Omental fat pad (tissue), 3 donors: ENCODE measurements at regions not wholly inside any gene's neighbourhood (a gene's known extent, or its start where the extent isn't known, plus 50 kb on each side); places are given as distances from the start of the nearest gene placed in this dataset.
A peak's percentile ranks its signal among the peaks of the same experiment; 100 is the strongest.

Source experiments
- ATAC-seq: fragments of 150-250 bp; one replicate; pipeline ENCODE4 v1.9.1; 2016; ENCODE audit warnings: mild to moderate bottlenecking, moderate library complexity; ENCODE audit not compliant: low FRiP score
- DNase-seq: peaks from one replicate; pipeline ENCODE4 v3.0.0-alpha.2; 2019; ENCODE audit warnings: low spot score
- TF ChIP-seq, protein P1 (sequence below), 3 donors: fragments of 450-650 bp; IDR thresholded peaks; one replicate each; pipeline ENCODE4 v1.5.1; 2016 to 2017; ENCODE audit warnings: antibody characterized with exemption in 3 of 3, mild to moderate bottlenecking in 3 of 3, moderate library complexity in 2 of 3

GRCh38 chr3:139117136-139117675 is 72.5 kb upstream of the PRR23C start:
- no peak for ATAC-seq
- TF ChIP-seq, protein P1, sequence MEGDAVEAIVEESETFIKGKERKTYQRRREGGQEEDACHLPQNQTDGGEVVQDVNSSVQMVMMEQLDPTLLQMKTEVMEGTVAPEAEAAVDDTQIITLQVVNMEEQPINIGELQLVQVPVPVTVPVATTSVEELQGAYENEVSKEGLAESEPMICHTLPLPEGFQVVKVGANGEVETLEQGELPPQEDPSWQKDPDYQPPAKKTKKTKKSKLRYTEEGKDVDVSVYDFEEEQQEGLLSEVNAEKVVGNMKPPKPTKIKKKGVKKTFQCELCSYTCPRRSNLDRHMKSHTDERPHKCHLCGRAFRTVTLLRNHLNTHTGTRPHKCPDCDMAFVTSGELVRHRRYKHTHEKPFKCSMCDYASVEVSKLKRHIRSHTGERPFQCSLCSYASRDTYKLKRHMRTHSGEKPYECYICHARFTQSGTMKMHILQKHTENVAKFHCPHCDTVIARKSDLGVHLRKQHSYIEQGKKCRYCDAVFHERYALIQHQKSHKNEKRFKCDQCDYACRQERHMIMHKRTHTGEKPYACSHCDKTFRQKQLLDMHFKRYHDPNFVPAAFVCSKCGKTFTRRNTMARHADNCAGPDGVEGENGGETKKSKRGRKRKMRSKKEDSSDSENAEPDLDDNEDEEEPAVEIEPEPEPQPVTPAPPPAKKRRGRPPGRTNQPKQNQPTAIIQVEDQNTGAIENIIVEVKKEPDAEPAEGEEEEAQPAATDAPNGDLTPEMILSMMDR (IDR thresholded peaks at IDR 0.05), result no peak
- DNase-seq, result no peak

DNA sequence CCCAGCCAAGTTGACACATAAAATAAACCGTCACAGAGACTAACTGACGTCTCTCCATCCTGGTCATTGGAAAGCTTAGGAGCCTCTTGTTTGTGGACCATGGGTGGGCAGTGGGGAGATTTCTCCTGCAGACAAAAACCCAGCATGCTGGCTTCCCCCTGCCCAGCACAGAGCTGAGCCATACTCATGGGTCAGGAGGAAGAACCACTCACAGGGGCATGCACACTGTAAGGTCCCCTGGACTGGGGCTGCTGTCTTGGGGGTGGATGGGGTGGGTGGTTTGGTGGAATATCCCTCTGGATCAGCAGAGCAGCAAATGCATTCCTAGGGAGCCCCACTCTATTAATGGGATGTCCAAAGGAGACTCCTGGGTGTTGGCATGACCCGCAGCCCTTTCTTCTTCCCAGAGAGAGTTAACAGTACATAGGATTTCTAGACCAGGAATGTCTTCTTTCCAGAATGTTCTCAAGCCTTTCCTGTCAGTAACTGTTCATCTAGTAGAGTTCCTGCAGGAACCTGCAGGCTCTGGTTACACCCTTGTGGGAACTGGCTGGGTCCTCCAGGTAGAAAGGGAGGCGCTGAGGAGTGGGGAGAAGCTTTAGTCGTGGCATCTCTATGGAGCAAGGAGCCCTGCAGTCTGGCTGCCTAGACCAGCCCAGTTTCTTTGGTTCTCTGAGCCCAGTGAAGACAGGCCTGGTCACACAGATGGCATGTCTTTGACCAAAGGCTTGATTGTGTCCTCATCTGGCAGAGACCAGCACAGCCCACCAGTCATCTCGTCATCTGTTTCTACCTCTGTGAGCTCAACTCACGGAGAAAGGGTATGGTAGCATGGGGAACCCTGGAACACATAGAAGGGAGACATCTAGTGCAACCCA is 73.4 kb upstream of the PRR23C start:
- TF ChIP-seq, protein P1 (IDR thresholded peaks at IDR 0.05), result no peak
- ATAC-seq (no peak), DNase-seq (no peak)

GRCh38 chr3:139118835-139119234 is 74.1 kb upstream of the PRR23C start:
- no peak for ATAC-seq
- no peak for DNase-seq
- TF ChIP-seq, protein P1 (IDR thresholded peaks at IDR 0.05), result no peak

- DNase-seq (no peak), ATAC-seq (no peak)
- TF ChIP-seq, protein P1 (IDR thresholded peaks at IDR 0.05), result no peak
Measured at GRCh38 chr3:139119331-139120025, 74.8 kb upstream of the PRR23C start.

DNA sequence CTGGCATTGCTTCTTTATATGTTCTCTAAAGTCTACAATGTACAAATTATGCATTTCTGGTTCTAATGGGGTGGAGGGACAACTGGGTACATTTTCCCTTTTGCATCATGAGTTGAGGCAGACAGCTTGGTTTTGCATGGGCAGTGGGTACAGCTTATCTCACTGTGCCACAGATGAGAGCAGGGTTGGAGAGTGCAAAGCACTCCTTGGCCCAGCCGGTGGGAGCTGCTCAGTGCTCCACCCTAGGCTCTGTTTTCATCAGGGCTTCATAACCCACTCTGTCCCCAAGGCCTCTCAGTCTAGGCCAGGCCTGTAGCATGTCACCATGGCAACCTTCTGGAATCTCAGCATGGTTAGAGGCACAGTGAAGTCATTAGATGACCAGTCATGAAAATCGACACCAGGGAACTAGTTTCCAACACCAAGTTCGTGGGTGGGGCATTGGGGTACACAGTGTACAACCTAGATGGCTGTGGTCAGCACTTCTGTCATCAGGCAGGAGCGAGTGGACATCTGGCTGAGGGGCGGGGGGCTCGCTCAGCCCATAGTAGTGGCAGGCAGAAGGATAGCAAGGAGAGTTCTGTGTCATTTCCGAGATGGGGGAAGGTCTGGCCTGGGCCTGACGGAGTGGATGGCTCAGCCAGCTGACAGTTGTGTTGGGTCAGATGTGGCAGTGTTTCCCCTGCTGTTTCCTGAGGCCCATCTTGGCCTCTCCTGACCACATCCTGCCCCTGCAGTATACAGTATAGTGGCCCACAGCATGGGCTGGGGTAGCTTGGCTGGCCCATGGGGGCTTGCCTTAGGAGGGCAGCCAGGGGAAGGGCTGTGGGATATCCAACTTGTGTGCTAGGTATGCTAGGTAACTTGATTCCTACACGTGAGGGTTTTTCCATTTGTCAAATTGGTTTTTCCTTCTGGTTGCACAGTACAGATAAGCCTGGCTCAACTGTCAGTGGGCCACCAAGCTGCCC is 75.7 kb upstream of the PRR23C start:
- TF ChIP-seq, protein P1 (IDR thresholded peaks at IDR 0.05), result no peak
- DNase-seq, result no peak

GRCh38 chr3:139121513-139122220 is 77.0 kb upstream of the PRR23C start:
- TF ChIP-seq, protein P1 (IDR thresholded peaks at IDR 0.05), result no peak
- no peak for DNase-seq
- ATAC-seq, result peak; percentile 20

More for the DNA sequence above, 75.7 kb upstream of the PRR23C start:
- ATAC-seq, result no peak
